GM18508 (cell line): ENCODE measurements at regions not wholly inside any gene's neighbourhood (a gene's known extent, or its start where the extent isn't known, plus 50 kb on each side); places are given as distances from the start of the nearest gene placed in this dataset.

ENCODE experiments used
- ATAC-seq: cut with Tn5 transposase; IDR thresholded peaks from one replicate; pipeline ENCODE4 v1.9.1; 2021; ENCODE audit warnings: moderate number of reproducible peaks; ENCODE audit not compliant: insufficient read depth, unreplicated experiment

DNA sequence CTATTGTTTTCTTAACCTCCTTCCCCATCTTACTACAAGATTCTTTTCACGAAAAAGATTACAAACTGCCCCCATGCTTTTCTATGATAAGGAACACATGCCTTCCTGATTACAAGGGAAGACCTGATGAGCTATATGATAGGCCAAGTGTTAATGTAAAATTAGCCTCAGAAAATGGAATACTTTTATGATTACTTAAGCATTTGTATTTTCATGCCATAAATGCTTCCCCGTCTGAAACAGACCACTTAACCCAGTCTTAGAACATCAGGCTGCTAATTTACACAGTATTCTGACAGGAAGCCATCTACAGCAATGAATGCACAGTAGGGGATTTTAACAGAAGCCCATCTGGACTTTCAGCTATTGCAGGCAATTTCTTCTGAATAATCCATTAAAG, 274.9 kb downstream of the HAO1 start:
- no peak for ATAC-seq

DNA sequence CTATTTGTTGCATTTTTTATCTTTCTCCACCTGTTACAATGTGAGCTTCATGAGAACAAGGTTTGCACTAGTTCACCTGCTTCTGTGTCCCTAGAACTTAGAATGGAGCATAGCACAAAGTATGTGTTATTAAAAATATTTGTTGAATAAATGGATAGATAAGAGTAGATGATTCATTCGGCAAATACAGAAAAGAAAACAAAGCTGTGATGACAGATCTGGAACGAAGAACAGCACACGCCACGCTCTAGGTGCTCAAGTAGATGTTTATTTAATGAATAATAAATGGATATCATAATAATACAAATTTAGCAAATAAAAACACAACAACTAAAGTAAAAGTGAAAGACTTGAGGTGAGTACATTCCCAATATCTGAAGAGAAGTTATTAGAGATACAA, 273.1 kb downstream of the HAO1 start:
- ATAC-seq: no peak

- no peak for ATAC-seq
These were observed 267.7 kb downstream of the HAO1 start for GRCh38 chr20:7672571-7672970.

DNA sequence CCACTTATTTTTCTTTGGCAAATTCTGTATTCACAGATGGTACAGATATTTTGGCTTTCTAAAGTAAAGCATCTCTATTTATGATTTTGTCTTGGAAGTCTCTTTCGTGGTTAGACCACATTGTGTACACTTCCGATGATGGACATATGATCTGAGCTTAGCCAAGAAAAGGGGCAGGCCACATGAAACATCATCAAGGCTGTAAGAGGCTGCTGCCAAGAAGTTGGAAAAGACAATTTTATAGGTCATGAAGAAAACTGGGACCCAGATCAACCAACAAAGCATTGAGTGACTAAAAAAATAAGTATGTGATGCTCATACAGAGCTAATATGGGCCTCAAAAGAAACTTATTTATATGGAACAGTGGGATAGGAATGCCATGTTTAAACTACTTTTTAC, 266.4 kb downstream of the HAO1 start:
- no peak for ATAC-seq

DNA sequence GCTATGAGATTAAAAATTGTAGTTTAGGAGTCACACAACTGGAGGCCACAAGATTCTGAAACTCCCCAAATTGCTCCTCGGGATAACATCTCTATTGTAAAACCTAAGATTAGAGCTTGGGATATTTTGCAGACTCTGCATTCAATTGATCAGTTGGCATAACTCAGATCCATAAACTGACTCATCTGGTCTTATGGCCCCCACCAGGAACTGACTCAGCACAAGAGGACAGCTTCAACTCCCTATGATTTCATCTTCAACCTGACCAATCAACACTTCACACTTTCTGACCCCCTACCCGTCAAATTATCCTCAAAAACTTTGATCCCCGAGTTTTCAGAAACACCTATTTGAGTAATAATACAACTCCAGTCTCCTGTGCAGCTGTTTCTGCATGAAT, 257.3 kb downstream of the HAO1 start:
- ATAC-seq: no peak

GRCh38 chr20:7687065-7687464, 253.2 kb downstream of the HAO1 start:
- no peak for ATAC-seq

DNA sequence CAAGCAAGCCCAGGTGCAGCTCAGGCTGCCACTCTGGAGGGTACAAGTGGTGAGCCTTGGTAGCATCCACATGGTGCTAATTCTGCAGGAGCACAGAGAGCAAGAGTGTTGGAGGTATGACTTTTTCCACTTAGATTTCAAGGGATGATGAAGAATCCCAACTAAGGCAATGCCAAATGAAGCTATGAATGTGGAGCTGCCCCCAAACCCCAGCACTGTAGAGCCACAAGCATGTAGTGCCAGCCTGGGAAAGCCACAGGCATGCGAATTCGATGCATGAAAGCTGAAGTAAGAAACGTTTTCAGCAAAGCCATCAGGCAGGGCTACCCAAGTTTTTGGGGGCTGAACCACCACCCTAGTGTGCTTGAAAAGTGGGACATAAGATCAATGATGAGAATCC, 251.1 kb downstream of the HAO1 start:
- ATAC-seq: no peak

DNA sequence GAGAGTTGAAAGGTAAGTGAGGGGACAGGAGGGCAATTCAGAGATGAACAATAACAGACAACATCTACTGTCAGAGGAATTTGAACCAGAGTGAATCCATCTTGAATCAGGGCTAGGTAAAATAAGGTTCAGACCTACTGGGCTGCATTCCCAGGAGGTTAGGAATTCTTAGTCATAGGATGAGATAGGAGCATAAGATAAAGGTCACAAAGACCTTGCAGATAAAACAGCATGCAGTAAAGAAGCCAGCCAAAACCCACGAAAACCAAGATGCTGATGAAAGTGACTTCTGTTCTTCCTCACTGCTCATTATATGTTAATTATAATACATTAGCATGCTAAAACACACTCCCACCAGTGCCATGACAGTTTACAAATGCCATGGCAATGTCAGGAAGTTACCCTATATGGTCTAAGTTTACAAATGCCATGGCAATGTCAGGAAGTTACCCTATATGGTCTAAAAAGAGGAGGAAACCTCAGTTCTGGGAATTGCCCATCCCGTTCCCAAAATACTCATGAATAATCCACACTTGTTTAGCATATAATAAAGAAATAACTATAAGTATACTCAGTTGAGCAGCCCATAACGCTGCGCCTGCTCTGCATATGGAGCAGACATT, 248.5 kb downstream of the HAO1 start:
- no peak for ATAC-seq

GRCh38 chr20:7692478-7692877, 247.8 kb downstream of the HAO1 start:
- no peak for ATAC-seq

- ATAC-seq: no peak
These were observed 246.5 kb downstream of the HAO1 start for GRCh38 chr20:7693761-7694160.

- no peak for ATAC-seq
These were observed 245.2 kb downstream of the HAO1 start for GRCh38 chr20:7695051-7695495.

DNA sequence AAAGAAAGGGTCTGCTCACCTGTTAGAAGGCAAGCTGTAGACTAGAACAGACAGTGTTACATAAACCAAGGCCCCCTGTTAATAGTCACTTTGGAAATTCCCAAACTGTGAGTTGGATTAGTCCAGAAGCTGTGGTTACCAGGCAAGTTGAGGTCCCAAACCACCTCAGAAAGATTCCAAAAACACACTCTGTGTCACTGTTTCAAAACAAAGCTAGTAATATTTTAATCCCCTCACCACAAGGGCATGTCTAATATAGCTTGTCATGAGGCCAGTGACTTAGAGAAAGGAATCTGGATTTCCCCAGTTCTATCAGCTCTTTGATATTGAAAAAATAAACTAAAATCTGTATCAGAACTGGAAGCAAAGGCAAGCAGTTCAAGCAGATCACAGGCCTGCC, 244.6 kb downstream of the HAO1 start:
- ATAC-seq: no peak

- ATAC-seq: no peak
These were observed 243.9 kb downstream of the HAO1 start for GRCh38 chr20:7696311-7696710.

- no peak for ATAC-seq
These were observed 238.1 kb downstream of the HAO1 start for GRCh38 chr20:7702141-7702540.

GRCh38 chr20:7703551-7703961, 236.7 kb downstream of the HAO1 start:
- ATAC-seq: no peak

DNA sequence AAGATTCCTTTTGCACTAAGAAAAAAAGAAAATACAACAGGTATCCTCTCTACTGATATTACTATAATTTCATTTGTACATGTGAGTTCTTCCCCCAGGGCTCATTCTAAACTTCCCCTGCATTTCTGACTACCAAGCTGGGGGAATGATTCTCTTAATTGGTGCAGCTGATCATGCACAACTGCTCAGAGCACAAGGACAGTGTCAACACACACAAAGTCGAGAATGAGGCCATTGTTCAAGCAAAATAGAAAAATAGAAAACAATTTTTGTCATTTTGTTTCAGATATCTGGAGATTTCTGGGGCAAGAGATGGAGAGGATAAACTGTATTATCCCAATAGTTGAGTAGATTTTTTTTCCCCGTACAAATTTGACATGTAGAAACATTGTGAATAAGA, 236.3 kb downstream of the HAO1 start:
- no peak for ATAC-seq

DNA sequence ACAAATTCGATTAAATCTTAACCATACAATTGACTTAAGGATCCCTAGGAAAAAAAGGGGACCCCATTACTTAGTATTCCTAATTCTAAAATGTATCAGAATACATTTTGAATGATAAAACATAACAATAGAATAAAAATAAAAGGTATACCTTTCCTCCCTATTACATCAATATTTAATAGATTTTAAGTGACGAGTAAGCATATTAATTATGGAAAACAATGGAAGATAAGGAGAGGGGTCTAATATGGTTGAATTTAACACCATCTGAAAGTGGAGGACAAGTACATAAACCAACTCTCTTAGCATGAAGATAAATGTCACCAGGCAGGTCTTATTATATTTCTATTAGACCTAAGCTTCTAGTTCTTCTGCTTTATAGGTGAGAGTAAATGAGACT, 232.1 kb downstream of the HAO1 start:
- ATAC-seq: no peak

DNA sequence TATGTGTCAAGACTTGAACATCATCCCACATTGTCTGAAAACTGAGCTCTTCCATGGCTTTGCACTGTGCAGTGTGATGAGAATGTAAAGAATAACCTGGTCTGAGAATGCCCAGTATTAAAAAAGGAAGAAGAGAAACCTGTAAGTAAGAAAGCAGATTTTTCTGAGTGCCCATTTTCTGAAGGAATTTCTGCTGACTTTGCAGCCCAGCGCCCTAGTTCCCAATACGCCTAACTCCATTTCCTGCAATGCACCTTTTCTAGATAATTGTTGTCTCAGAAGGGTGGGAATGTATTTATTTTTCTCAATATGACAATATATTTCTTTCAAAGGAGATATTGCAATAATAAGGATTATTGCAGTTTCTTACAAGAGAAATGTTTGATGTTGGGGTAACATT, 231.5 kb downstream of the HAO1 start:
- no peak for ATAC-seq

DNA sequence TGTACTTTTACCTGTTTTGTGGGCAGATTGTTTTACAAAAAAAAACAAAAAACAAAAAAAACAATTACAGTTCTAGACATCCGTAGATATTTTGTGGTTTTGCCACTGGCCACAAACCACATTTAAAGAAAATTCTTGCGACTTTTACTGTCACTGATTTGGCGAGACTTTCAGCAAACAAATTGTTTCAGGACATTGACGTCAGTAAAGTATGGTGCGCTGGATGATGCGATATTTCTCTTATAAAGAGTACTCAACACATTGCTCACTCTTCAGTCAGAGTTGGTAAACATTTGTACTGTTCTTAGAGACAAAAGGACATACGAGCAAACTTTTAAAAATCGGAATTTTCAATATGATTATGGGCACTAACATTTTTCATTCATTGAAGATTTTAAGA, 229.8 kb downstream of the HAO1 start:
- no peak for ATAC-seq

DNA sequence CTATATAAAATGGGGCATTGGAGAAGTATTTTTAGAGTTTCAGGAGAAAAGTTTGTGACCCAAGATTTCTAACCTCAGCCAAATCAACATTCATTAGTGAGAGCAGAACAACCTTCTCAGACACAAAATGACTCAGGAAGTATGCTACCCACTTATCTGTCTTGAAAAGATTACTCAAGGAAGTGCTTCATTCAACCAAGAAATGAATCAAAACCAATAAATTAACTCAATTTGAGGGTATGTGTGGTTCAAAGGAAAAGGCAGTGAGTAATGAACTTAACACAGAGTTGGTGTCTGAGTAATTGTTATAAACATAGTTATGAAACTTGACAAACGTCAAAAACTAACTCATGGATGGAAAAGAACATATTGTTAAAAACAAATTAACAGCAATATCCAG, 227.6 kb downstream of the HAO1 start:
- ATAC-seq: no peak

- ATAC-seq: no peak
These were observed 225.7 kb downstream of the HAO1 start for GRCh38 chr20:7714549-7714948.

- ATAC-seq: no peak
These were observed 223.8 kb downstream of the HAO1 start for GRCh38 chr20:7716286-7716972.
